ENCODE measurements at regions not wholly inside any gene's neighbourhood (a gene's known extent, or its start where the extent isn't known, plus 50 kb on each side); places are given as distances from the start of the nearest gene placed in this dataset.

DNA sequence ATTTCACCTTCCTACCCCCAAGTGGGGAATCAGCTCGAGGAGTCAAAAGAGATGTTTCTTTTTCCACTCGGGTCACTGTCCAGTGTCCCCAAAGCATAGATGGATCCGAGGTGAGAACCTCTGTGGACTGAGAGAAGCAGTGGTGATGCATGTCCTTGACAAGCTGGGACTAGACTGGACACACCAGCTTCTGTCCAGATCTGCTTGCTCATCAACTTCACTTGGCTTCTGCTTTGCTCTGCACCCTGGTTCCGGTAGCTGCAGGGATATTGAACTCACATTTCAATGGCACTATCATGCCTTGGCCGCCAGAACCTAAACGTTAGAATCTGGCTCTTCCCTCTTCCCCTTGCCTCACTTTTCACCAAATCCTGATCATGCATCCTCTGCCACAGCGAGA lies 50.3 kb upstream of the CXCL12 start:
- DNase-seq = no peak

DNA sequence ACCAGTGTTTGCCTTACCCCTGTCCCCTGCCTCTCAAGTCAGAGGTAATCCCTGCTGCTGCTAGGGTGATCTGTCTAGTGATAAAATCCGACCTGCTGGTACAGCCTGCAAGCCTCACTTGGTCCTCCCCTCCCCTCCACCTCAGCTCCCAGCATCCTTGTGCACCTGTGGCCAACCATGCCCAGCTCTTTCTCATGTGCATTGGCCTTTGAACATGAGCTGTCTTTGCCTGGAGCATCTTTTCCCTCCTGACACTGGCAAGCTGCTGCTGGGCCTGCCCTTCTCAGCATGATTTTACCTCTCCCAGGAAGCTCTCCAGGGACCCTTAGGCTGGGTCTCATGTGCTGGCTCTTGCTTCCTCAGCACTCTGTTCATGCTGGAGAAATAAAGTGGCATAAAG lies 51.3 kb upstream of the CXCL12 start:
- DNase-seq = no peak

DNA sequence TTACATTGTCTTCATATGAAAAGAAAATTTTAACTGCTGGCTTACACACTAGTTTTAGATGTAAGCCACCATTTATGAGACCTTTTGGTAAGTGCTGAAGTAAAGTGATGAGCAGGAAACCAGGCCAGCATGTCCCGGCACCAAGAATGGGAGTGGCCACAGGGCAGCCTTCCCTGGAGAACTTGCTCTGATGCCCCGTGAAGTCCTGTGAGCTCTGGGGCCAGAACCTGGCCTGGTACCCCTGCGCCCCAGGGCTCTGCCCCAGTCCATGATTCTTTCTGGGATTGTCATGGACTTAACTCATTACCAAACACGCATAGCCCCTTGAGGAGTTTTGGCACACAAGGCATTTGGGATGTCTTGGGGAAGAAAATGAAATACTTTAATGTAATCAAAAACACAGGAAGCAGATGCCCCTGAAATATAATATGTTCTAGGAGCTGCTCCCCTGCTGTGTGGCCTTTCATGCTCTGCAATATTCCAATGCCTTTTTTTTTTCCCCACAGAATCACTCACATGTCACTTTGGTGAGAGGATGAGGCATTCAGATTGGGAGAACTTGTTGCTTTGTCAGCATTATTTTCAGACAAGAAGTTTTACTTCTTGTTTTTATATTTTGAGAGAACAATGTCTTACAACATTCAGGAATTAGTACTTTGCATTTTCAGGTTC lies 53.1 kb upstream of the CXCL12 start:
- no peak for DNase-seq

DNA sequence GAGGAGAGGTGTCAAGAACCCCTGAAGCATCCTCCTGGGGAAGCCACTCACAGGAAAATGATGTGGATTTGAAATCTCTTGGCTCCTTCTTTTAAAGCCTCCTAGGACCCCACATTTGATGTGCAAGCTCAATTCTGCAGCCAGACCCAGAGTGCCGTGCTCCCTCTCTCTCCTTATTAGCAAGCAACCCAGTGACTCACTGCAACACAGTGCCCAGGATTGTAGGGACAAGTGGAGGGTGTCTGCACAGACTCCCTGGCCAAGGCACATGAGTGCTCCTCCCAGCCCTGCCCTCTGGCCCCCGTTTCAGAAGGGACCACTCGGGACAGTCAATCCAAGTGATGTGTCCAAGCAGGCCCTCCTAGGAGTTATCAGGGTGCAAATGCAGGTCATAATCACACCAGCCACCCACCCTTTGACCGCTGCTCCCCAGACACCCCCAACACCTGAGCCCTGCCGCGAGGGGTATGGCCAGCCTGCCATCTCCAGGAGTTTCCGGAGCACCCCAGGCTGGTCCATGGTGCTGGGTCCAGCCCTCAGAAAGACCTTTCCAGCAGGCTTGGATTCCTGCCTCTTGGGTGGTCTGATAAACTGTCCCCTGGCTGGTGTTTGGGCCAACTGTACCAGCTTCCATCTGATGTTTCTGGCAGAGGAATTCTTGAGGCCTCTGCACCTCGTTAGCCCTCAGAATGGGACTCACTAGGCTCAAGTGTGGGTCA lies 54.5 kb upstream of the CXCL12 start:
- DNase-seq = no peak

DNA sequence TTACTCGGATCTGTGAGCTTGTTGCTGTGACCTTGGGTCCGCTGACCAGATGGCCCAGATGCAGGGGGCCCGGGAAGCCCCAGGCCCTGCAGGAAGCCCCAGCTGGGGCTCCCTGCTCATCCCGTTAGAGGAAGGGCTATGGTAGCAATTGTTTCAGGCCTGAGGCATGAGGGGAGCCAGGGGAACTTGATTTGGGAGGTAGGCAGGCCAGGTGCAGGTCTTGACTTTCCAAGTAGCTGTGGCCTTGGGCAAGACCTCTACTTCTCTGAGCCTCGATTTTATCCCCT lies 55.0 kb upstream of the CXCL12 start:
- no peak for DNase-seq

DNA sequence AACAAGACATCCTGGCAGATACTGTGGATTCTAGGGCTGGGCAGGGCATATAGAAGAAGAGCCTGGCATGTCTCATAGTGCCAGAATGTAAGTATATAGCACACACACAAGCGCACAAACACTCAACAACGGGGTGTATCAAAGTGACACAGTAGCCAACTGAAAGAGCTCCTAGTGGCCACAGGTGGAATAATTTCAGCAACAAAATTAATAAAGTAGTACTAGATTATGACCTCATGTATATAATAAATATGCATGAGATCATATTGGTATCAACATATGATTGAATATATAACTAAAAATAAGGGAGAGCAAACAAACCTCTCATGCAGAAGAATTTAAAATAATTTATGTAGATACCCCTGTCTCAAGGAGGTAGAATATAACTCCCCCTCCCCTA lies 72.4 kb upstream of the CXCL12 start:
- DNase-seq = no peak

DNA sequence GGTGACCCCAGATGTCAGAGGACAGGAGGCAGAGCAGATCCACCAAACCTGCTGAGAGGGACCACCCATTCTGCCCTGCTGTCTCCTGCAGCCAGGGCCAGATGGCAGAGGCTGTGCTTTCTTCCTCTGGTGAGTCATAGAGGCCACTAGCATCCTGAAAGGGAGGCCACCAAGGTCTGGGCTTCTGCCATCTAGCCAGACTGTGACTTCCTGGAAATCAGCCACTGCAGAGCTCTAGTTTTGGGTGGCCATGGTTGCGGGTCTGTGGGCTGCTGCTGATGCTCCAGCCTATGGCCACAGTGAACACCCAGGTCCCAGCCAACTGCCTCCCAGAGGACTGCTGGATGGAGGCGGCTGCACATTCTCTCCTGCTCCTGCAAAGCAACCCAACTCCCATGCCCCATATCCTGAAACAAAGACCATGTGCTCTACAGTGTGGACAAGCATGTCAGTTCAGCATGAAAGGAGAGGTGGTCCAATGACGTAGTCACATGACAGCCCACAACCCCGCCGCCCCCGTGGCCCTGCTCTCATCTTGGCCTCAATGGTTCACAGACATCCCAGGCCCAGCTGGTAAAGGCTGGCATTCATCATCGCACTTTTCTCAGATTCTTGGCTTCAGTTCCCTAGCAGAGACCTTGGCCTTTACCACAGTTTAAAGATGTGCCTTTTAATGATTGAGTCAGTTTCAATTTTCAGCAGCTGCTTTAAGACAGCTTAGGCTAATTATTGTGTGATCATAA lies 73.9 kb upstream of the CXCL12 start:
- DNase-seq = peak; percentile 57

DNA sequence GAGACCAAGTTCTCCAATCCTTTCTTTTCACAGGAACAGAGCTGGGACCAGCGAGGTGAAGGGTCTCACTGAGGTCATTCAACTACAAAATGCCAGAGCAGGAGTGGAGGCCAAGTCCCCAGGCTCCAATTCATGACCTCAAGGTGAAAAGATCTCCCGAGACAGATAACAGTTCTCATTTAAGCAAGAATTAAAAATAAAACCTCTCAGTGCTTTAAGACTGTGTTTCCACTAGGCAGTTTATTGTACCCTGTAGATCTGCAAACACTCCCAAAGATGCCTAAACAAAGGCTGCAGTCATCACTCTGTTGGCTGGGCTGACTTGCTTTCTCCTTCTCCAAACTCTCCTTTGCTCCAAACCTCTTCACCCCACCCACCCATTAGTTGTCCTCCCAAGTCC lies 74.8 kb upstream of the CXCL12 start:
- DNase-seq = no peak

DNA sequence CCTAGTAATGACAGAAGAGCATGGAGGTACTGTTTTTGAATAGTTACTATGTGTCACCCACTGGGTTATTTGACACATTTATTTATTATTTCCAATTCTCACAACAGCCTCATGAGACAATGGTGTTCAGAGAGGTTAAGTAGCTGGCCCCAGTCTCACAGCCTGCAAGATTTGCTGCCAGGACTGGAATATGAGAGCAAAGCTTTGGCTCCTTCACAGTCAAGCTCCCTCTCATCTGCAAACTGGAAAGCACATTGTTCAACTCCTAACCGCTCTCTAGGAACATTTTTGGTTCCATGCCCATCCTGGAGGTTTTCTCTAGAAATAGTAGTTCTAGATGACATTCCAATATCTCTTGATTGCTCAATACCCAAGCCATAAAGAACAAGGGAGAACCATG lies 75.5 kb upstream of the CXCL12 start:
- DNase-seq = no peak

DNA sequence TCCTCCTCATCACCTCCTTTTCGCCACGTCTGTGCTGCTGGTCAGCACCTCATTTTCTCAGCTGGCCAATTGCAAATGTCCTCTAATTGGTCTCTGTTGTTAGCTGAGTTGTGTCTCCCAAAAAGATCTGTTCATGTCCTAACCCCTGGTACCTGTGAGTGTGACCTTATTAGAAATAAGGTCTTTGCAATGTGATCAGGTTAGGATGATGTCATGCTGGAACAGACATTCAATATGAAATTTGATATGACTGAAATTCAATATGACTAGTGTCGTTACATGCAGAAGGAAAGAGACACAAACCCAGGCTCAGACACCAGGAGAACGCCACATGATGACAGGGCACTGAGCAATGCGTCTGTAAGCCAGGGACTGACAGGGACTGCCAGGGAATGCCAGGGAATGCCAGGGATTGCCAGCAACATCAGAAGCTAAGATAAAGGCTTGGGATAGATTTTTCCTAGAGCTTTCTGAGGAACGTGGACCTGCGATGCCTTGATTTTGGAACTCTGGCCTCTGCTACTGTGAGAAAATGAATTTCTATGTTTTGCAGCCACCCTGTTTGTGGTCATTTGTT lies 77.5 kb upstream of the CXCL12 start:
- DNase-seq = no peak

DNA sequence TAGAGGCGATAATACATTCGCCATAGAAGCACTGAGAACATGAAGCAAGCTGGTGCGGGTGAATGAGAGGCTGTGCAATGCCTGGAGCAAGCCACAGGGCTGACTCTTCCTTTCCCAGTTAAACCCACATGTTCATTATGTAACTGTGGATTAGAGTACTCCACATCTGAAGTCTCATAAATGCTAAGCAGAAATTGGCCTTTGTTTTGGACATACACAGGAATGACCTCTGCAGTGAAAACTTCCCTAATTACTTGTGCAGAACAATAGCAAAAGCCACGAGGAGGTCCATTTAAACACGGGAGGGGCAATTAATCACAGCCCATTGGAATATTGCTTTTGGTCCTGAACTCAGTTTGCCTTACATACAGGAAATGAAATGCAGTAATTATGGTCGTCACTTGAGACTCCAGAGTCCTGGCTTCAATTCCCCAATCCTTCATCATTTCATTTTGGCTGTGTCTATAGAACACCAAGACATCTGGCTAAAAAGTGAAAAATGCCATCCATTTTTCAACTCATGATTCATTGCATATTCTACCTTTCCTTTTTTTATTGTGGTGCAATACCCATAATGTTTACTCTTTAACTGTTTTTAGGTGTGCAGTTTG lies 78.7 kb upstream of the CXCL12 start:
- no peak for DNase-seq

DNA sequence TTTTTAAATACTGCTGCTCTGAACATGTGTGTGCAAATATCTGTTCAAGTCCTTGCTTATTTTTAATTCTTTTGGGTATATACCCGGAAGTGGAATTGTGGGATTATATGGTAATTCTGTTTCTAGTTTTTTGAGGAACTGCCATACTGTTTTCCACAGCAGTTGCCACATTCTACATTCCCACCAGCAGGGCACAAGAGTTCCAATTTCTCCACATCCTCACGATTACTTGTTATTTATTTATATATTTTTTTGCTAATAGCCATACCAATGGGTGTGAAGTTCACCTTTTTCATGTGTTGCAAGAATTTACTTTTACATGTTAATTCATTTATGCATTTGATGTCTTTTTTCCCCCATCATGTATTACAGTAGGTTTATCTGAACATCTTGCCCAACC lies 79.6 kb upstream of the CXCL12 start:
- DNase-seq = no peak

DNA sequence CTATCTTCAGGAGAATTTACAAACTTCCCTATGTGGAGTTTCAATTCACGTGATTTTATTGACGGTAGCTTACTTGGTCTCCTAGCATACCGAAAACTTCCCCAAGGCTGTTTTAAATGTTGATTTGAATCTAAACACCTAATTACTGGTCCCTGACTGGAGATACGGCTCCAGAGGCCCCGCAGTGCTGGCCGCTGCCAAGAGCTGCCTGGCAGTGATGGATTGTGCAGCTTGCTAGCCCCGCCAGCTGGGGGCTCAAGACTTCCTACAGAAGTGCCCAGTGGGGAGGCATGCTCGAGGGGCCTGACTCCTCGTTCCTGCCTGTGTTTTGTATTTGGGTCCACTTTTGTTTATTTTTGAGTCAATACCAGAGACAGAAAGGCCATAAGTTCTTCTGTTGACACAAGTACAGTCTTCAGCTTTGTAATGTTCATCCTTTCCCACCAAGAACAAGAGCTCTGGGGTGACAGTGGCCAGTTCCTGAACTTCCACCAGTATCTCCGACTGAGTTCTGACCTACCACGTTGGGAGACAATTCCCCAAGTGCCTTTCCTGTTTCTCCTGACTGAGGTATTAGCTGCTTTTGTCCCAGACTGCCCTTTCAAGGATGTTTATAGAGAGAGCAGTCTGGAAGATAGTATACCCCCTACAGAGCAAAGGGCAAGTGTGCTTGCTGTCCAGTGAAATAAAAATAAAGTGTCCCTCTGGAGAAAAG lies 80.7 kb upstream of the CXCL12 start:
- no peak for DNase-seq

DNA sequence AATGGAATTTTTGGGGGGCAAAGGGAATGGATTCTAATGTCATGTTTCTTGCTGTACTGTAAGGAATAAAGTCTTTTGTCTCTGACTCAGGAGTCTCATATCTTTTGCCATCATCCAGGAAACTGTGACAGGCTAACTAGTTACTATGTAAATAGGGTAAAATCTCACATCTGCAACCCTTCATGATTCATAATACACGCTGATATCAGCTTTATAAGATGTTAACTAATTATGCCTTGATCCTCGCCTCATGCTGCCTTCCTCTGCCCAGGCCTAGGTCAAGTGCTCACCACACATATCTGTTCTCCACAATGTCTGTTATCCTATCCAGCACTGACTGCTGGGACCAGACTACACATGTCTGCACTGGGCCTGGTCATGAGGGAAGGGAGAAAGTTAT lies 81.3 kb upstream of the CXCL12 start:
- DNase-seq = no peak

DNA sequence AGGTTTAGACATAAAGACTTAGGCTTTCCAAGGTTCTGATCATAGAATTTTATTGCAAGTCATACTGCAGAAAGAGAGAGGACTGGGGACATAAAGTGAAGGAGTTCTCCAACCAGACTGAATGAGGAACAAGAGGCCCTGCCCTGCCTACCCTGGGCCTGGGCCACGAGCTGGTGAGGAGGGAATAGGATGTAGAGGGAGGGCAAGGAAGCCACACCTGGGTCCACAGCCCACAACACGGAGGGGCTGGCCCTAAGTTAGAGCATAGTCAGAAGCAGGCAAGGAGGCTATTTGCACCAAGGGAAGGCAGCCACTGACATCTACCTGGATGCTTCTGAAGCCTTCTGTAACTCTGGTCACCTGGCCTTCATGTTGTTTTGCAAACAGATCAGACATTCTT lies 82.2 kb upstream of the CXCL12 start:
- no peak for DNase-seq

DNA sequence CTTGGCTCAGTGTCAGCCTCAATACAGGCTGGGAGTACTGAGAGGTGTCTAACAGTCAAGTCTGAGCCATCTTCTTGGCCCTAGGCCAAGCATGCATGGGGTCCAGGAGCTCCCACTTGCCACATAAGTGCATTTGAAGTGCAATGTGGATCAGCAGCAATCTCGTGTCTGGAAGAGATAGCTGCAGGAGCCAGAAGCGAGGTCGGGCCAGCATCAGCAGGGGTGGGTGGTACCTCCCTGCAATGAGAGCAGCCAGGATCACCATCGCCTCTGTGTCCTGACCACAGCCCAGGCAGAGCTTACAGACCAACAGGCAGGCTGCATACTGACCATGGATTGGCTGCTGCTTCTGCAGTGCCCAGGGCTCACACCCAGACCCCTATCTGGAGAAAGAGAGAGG lies 83.0 kb upstream of the CXCL12 start:
- DNase-seq = no peak

DNA sequence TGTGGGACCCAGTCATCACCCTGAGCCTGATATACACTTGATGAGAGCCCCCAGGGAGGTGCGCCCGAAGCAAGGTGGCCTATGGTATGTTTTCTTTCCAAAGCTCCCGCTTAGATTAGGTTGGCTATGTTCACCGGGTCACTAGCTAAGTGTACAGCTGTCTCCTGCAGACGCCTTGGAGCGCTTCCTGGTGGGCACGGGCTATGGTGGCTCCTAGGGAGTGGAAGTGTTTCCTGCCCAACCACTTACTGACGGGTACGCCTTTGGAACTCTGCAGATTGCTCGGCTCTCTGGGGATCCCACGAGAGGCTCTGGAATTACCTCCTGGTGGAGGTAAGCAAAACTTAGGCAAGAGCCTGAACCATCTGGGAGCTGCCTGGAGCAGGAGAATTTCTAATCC lies 83.6 kb upstream of the CXCL12 start:
- DNase-seq = no peak

DNA sequence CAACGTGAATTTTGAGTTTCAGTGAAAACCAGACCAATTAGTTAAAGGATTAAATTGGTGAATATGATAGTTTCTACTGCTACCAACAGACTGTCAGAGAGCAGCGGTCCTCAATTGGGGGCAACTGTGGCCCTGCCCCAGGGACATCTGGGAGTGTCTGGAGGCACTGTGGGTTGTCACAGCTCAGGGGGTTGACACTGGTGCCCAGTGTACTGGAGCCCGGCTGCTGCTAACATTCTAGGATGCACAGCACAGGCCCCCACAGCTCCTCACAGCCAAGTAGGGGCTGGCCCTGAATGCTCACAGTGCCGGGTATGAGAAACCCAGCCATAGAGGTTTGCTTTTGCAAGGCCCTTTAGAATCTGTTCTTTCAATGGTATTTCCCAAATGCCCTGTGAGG lies 84.1 kb upstream of the CXCL12 start:
- DNase-seq = no peak

DNA sequence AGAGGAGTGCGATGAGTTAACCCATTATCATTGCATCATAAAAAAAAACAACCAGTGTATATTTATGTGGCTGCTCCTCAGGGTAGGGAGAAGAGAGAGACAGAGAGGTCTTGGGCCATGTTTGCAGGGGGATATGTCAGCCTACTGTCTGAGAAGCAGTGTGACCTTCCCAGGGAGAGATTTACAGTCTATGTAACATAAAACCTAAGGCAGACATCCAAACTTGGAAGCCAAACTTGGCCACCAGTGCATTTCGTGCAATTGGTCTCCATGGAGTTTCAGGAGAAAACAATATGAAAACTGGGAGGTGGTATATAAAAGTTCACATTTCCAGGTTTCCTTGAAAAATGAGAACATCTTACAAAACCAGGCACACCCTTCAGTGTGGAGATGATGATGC lies 85.9 kb upstream of the CXCL12 start:
- peak; percentile 72 for DNase-seq

DNA sequence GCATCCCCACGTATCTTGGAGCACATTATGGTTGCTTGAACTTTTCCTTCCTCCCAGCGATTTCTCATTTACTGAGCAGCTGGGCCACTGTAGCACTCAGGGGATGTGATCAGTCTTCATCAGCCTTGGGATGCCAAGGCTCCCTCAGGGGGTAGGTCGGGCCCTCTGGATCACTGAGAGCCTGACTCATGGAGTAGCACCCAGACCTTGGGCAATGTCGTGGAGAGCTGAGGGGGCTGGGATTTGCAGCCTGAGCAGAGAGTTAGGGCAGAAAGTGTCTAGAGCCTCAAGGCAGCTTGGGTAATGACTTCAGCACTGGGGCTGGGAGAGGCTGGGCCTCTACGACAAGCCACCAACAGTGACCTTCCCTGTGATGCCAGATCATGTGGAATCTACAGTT lies 86.5 kb upstream of the CXCL12 start:
- no peak for DNase-seq

DNA sequence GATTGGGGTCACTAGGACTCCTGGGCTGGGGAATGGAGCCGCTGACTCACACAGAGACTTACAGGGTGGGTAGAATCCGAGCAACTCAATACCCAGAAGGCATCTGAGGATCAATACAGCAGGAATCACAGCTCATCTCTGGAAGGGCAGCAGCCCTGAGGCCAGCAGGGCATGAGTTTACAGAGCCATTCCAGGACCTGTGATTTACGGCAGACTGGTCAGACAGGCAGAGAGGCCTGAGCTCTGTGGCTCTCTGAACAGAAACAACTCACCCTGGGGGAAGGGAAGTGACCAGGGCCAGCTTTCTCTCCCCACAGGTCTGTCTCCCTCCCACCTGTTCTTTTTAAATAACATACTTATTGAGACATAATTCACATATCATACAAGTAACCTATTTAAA lies 88.2 kb upstream of the CXCL12 start:
- DNase-seq = no peak

DNA sequence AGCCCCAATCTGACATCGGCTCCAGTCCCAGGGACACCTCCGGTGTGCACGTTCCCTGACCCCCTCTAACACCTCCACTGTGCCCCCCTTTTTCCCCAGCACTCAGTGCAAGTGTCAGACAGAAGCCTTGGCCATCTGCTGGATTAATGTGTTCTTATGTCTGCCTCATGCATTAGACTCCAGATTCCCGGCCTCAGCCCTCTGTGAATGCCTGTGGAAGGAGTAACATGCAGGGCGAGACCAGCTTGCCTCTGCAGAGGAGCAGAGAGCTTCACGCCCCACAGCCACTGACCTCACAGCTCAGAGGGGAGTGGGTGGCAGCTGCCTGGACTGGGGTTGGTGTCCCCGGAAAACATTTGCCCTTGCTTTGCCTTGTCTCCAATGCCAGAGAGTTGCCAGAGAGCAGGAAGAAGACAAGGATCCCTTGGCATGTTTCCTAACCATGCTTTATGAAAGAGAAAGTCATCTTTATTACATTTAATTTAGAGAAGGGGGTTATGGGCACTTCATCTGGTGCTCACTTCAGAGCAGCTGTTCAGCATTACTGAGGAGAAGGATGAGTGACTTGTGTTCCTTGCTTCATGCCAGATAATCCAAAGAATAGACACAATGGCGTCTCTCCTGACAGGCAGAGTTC lies 91.6 kb upstream of the CXCL12 start:
- peak; percentile 84 for DNase-seq
